GM12875 (cell line): ENCODE measurements at regions not wholly inside any gene's neighbourhood (a gene's known extent, or its start where the extent isn't known, plus 50 kb on each side); places are given as distances from the start of the nearest gene placed in this dataset.

Experiments used
- H3K4me3 ChIP-seq: one replicate; pipeline ENCODE4 v1.5.1; 2011; ENCODE audit warnings: low read depth, low read length, control low read depth
- TF ChIP-seq, protein P1 (sequence below): IDR thresholded peaks from 2 replicates; pipeline ENCODE4 v1.5.1; 2011; ENCODE audit warnings: low read depth, mild to moderate bottlenecking, control low read depth, inconsistent platforms, low read length, moderate library complexity, borderline replicate concordance; ENCODE audit not compliant: insufficient read depth

GRCh38 chr5:75931175-75931574 is 152.0 kb upstream of the SV2C start:
- no peak overlapping the region for H3K4me3 ChIP-seq
- TF ChIP-seq, protein P1, sequence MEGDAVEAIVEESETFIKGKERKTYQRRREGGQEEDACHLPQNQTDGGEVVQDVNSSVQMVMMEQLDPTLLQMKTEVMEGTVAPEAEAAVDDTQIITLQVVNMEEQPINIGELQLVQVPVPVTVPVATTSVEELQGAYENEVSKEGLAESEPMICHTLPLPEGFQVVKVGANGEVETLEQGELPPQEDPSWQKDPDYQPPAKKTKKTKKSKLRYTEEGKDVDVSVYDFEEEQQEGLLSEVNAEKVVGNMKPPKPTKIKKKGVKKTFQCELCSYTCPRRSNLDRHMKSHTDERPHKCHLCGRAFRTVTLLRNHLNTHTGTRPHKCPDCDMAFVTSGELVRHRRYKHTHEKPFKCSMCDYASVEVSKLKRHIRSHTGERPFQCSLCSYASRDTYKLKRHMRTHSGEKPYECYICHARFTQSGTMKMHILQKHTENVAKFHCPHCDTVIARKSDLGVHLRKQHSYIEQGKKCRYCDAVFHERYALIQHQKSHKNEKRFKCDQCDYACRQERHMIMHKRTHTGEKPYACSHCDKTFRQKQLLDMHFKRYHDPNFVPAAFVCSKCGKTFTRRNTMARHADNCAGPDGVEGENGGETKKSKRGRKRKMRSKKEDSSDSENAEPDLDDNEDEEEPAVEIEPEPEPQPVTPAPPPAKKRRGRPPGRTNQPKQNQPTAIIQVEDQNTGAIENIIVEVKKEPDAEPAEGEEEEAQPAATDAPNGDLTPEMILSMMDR: no peak

GRCh38 chr5:75928992-75929391 is 154.2 kb upstream of the SV2C start:
- H3K4me3 ChIP-seq: no peak overlapping the region
- TF ChIP-seq, protein P1: no peak

DNA sequence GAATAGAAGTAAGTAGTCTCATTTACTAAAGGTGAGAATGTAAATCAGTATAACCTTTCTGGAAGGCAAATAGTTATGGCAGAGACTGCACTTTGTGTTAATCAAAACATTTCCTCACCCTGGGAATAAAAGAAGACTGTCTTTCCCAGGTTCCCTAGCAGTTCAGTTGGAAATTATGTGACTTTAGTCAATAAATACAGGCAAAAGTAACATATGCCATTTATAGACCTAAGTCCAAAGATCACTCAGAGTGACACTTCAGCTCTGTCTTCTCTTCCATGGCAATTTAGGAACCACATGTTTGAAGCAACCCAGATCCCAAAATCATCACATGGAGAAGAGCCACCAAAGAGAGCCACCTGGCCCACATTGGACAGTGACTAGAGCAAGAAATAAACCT is 160.7 kb upstream of the SV2C start:
- TF ChIP-seq, protein P1: no peak
- no peak overlapping the region for H3K4me3 ChIP-seq

DNA sequence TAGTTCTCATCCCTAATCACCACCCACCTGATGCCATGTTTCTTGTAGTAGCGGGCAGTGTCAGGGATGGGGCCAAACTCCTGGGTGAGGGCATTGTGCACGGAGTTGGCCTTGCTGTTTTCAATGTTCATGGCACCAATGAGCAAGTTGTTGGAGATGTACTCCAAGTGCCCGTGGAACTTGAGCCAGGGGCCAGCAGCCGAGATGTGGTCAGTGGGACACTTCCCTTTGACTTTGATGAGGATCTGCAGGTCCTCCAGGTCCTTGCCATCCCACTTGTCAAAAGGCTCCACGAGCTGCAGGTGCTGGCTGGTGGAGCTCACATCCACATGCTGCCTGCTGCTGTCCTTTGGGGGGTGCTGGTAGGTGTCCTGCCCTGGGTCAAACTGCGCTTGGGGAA is 162.2 kb upstream of the SV2C start:
- H3K4me3 ChIP-seq: no peak overlapping the region
- TF ChIP-seq, protein P1: no peak

- TF ChIP-seq, protein P1: no peak
- no peak overlapping the region for H3K4me3 ChIP-seq
Measured at GRCh38 chr5:75916144-75916543, 167.0 kb upstream of the SV2C start.

DNA sequence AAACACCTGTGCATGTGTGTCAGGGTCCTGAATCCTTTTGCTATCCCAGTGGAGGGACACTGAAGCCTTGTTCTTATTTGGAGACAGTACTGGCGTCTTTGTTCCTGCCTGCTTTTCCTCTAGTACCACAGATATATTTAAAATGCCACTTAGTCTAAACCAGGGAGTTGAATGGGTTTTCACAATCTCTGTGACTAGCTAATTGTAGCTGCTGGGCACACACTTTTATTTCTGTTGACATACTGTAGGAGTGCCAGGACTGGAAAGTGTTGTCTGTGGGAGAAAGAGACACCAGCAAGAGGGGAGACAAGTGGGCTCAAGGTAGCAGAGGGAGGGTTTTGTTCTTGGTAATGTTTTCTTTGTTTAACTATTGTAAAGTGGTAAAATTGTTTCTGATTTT is 174.0 kb upstream of the SV2C start:
- TF ChIP-seq, protein P1: no peak
- H3K4me3 ChIP-seq: no peak overlapping the region

DNA sequence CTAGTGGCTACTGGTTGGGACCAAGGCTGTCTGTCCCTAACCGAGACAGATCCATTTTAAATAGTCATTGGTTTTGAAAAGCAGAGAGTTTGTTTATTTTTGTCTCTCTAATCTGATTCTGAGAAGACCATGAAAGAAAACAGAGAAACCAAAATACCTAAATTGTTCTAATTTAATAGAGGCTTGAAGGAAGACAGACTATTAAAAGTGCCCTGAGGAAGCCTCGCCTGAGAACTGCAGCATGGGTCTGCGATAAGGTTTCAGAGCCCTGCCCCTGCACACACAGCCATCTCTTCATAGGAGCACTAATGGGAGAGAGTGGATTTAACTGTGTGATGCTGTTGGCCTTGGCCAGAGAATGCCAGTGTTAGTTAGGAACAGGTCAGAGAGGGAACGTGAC is 175.5 kb upstream of the SV2C start:
- H3K4me3 ChIP-seq: no peak overlapping the region
- TF ChIP-seq, protein P1: no peak
